ENCODE measurements at regions not wholly inside any gene's neighbourhood (a gene's known extent, or its start where the extent isn't known, plus 50 kb on each side); places are given as distances from the start of the nearest gene placed in this dataset.

DNA sequence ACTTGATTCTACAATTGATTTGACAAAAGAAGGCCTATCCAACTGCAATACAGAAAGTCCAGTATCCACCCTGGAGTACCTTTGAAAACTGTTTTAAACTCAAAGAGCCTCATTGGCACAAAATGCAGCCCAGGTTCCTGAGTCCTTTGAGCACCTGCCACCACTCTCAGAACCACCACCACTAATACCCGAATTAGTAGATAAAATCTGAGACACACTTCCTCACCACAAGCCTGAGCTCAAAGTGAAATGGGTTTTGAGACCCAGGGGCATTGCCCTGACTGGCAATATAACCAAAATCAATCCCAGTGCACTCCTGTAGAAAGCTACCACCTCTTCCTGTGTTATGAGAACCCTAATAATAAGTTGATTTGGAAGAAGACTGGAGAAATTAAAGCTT is 215.7 kb downstream of the CSNK2A3 start:
- ATAC-seq, result no peak
- Mint-ChIP-seq H3K9me3 (no peaks in the 10 kb centered on the region), H3K27me3 (ENCODE audit: low read depth) (peaks cover 5% of the 10 kb centered on the region), H3K36me3 (ENCODE audit: insufficient read depth) (no peaks in the 10 kb centered on the region), H3K4me3 (no peak overlapping the region), H3K4me1 (ENCODE audit: low read depth) (peaks cover 14% of the 10 kb centered on the region)
- DNase-seq, result no peak

DNA sequence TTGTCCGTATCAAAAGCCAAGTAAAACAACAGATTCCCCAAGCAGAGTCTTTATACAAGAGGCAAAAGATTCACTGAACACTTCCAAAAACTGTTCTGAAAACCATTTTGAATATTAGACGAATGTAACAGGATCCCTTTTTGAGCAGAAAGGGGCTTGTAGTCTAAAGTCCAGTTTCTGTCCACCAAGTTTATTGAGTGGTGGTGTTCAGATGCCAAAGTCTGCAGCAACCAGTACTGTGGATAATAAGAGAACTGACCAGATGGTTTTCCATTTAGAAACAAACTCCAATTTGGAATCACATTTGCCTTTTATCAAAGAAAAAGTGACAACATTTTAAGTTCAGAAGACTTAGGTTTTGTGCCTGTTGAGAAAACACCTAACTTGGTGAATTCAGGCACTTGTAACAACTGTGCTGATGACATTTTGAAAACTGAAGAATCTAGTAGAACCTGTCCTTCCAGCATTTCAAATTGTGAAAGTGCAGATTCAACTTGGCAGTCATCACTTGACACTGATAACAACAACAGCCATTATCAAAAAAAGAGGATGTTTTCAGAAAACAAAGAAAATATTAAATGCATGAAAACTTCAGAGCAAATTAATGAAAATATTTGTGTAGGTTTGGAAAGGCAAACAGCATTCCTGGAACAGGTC is 217.1 kb downstream of the CSNK2A3 start:
- no peak overlapping the region for H3K4me3 Mint-ChIP-seq
- no peaks in the 10 kb centered on the region for H3K36me3 Mint-ChIP-seq (ENCODE audit: insufficient read depth)
- H3K4me1 Mint-ChIP-seq (ENCODE audit: low read depth), result peaks cover 14% of the 10 kb centered on the region
- DNase-seq (no peak), ATAC-seq (no peak)
- peaks cover 9% of the 10 kb centered on the region for H3K27me3 Mint-ChIP-seq (ENCODE audit: low read depth)
- H3K9me3 Mint-ChIP-seq, result no peaks in the 10 kb centered on the region

DNA sequence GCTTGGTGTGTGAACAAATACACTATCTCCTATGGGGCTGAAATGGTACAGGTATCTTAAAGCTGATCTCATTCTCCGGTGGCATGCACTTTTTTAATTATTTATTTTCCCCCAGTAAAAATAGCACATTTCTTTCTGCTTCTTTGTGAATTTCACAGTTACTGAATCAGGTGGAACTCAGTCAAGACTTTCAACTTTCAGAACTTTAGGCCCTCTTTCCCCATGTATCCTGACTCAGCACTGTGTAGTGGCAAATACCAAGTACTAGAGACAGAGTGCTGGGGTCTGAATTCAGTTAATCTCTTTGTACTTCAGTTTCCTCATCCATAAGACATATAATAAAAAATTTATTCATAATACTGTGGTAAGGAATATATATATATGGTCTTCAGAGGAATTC is 223.9 kb downstream of the CSNK2A3 start:
- peaks cover 19% of the 10 kb centered on the region for H3K27me3 Mint-ChIP-seq (ENCODE audit: low read depth)
- DNase-seq (no peak), ATAC-seq (no peak)
- H3K36me3 Mint-ChIP-seq (ENCODE audit: insufficient read depth), result peaks cover 2% of the 10 kb centered on the region
- no peaks in the 10 kb centered on the region for H3K4me1 Mint-ChIP-seq (ENCODE audit: low read depth)
- H3K4me3 Mint-ChIP-seq, result no peak overlapping the region
- H3K9me3 Mint-ChIP-seq, result peaks cover 9% of the 10 kb centered on the region

DNA sequence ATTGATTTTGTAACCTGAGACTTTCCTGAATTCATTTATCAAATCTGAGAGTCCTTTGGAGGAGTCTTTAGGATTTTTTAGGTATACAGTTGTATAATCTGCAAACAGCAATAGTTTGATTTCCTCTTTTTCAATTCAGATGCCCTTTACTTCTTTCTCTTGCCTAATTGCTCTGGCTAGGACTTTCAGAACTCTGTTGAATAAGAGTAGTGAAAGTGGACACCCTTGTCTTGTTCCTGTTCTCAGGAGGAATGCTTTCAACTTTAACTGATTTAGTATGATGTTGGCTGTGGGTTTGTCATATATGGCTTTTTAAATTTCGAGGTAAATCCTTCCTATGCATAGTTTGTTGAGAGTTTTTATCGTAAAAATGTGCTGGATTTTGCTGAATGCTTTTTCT is 227.4 kb downstream of the CSNK2A3 start:
- Mint-ChIP-seq H3K27me3 (ENCODE audit: low read depth) (peaks cover 12% of the 10 kb centered on the region), H3K4me3 (no peak overlapping the region), H3K36me3 (ENCODE audit: insufficient read depth) (peaks cover 2% of the 10 kb centered on the region), H3K4me1 (ENCODE audit: low read depth) (no peaks in the 10 kb centered on the region), H3K9me3 (peaks cover 9% of the 10 kb centered on the region)
- DNase-seq, result no peak
- ATAC-seq, result no peak

DNA sequence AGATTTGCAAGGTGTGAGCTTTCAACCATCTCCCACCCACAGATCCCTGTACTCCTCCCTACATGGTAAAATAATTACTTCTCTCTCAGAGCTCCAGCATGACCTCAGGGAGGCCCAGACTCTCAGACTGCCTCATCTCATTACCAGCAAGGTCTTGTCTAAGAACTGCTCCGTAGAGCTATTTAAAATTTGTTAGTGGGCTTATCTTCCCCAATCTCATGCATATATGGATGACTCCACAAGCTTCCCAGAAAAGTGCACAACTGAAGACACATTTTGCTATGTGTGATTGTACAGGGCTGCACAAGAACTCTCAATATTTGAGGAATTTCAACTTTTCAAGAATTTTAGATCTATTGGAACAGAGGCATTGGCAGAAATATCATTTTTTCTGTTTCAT is 230.3 kb downstream of the CSNK2A3 start:
- Mint-ChIP-seq H3K27me3 (ENCODE audit: low read depth) (peaks cover 4% of the 10 kb centered on the region), H3K9me3 (no peaks in the 10 kb centered on the region), H3K36me3 (ENCODE audit: insufficient read depth) (no peaks in the 10 kb centered on the region), H3K4me3 (no peak overlapping the region), H3K4me1 (ENCODE audit: low read depth) (no peaks in the 10 kb centered on the region)
- ATAC-seq (no peak), DNase-seq (no peak)

DNA sequence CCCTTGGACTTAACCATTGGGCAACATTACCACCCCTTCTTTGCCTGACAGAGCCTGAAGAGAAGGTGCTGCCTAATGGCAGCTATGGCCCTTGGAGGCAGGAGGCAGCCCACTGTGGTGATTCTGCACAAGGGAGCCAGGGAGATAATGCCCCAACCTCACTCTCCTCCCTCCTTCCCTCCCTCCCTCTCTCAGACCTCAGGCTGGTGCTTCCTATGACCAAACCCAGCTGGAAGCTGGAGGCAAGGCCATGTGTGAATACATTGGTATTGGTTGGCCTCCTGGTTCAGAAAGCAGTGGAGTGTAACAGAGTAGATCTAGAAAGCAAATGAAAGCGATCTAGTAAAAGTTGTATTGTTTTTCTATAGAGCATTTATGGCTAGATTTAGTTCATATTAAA is 233.1 kb downstream of the CSNK2A3 start:
- Mint-ChIP-seq H3K4me1 (ENCODE audit: low read depth) (no peaks in the 10 kb centered on the region), H3K4me3 (no peak overlapping the region), H3K9me3 (peaks cover 4% of the 10 kb centered on the region), H3K27me3 (ENCODE audit: low read depth) (peaks cover 6% of the 10 kb centered on the region), H3K36me3 (ENCODE audit: insufficient read depth) (no peaks in the 10 kb centered on the region)
- ATAC-seq, result no peak
- DNase-seq, result no peak

DNA sequence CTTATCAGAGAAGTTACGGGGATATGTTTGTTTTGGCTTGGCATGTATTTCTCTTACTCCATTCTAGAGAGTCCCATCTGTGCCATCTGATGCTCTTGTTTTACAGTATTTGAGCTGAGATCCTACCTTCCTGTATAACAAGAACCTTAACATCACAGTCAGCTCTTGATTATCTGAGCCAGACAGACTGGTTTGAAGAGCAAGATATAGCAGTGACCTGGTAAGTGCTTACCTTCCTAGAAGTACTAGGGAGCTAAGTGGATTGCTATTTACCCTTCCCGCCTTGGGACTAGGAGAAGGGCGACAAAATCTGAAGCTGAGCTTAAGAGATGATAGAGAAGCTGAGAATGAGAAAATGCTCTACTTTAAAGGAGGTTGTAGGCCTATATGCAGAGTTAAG is 235.3 kb downstream of the CSNK2A3 start:
- no peak overlapping the region for H3K4me3 Mint-ChIP-seq
- no peak for DNase-seq
- H3K4me1 Mint-ChIP-seq (ENCODE audit: low read depth), result no peaks in the 10 kb centered on the region
- peaks cover 5% of the 10 kb centered on the region for H3K27me3 Mint-ChIP-seq (ENCODE audit: low read depth)
- H3K36me3 Mint-ChIP-seq (ENCODE audit: insufficient read depth), result no peaks in the 10 kb centered on the region
- H3K9me3 Mint-ChIP-seq, result peaks cover 10% of the 10 kb centered on the region
- ATAC-seq, result no peak

DNA sequence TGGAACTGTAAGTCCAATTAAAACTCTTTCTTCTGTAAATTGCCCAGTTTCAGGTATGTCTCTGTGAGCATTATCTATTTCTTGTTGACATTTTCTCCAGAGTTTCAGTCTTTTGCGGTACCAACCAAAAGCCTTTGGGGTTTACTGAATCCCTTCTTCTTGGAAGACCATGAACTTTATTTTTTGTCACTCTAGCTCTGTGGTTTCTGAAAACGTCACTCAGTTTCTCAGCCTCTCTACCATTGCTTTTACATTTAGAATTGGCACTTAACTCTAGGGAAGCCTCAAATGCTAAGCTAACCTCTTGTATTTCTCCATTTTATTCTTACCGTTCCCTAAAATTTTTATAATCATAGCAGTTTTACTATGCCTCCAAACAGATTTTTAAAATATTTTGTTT is 237.6 kb downstream of the CSNK2A3 start:
- peaks cover 4% of the 10 kb centered on the region for H3K27me3 Mint-ChIP-seq (ENCODE audit: low read depth)
- DNase-seq, result no peak
- ATAC-seq, result no peak
- no peaks in the 10 kb centered on the region for H3K4me1 Mint-ChIP-seq (ENCODE audit: low read depth)
- peaks cover 10% of the 10 kb centered on the region for H3K9me3 Mint-ChIP-seq
- no peaks in the 10 kb centered on the region for H3K36me3 Mint-ChIP-seq (ENCODE audit: insufficient read depth)
- H3K4me3 Mint-ChIP-seq, result no peak overlapping the region

DNA sequence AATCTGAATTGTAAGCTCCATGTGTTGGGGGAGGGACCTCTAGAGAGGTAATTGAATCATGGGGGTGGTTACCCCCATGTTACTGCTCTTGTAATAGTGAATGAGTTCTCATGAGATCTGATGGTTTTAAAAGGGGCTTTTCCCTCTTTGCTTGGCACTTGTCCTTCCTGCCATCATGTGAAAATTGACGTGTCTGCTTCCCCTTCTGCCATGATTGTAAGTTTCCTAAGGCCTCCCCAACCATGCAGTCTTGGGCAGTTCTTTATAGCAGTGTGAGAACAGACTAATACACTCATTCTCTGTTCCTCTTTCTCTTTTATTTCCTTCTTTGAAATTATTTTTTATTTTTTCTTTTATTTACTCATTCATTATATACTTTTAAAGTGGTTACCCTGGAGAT is 239.4 kb downstream of the CSNK2A3 start:
- ATAC-seq, result no peak
- no peak for DNase-seq
- Mint-ChIP-seq H3K27me3 (ENCODE audit: low read depth) (peaks cover 4% of the 10 kb centered on the region), H3K9me3 (peaks cover 10% of the 10 kb centered on the region), H3K36me3 (ENCODE audit: insufficient read depth) (no peaks in the 10 kb centered on the region), H3K4me1 (ENCODE audit: low read depth) (no peaks in the 10 kb centered on the region), H3K4me3 (no peak overlapping the region)

DNA sequence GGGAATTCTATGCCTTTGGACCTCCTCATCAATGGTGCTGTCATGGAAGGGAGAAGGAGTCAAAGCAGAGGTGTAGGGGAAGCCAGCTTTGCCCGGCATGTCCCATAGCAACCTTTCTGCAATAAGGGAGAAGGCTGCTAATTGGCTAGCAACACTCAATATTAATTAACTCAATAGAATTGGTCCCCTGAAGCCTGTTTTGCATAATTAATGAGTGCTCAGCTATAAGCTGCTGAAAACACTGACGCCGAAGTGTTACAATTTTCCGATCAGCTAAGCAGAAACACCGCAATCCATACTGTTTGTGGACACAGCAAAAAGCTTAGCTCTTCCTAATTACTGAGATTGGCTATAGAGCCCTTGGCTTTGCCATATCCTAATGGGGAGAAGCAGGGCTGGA is 245.0 kb downstream of the CSNK2A3 start:
- Mint-ChIP-seq H3K27me3 (ENCODE audit: low read depth) (peaks cover 2% of the 10 kb centered on the region), H3K4me3 (no peak overlapping the region), H3K36me3 (ENCODE audit: insufficient read depth) (no peaks in the 10 kb centered on the region), H3K9me3 (no peaks in the 10 kb centered on the region), H3K4me1 (ENCODE audit: low read depth) (no peaks in the 10 kb centered on the region)
- DNase-seq (no peak), ATAC-seq (no peak)

DNA sequence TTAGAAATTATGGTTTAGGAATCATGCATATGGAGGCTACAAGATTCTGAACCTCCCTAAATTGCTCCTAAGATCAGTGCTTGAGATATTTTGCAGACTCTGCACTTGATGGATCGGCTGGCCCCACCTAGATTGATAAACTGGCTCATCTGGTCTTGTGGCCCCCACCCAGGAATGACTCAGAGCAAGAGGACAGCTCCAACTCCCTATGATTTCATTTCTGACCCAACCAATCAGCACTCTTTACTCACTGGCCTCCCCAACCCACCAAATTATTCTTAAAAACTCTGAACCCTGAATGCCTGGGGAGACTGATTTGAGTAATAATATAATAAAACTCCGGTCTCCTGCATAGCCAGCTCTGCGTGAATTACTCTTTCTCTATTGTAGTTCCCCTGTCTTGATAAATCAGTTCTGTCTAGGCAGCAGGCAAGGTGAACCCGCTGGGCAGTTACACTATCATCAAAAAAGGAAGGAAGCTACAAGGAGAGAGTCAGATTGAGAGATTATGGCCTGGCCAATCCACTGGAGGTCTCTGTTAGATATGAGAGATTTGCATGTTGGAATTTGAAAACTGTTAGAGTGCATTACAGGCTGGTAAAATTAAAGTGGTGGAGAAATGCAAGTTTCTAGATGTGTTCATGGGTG is 245.8 kb downstream of the CSNK2A3 start:
- DNase-seq (no peak), ATAC-seq (no peak)
- Mint-ChIP-seq H3K27me3 (ENCODE audit: low read depth) (peaks cover 2% of the 10 kb centered on the region), H3K4me3 (no peak overlapping the region), H3K4me1 (ENCODE audit: low read depth) (no peaks in the 10 kb centered on the region), H3K9me3 (peaks cover 2% of the 10 kb centered on the region), H3K36me3 (ENCODE audit: insufficient read depth) (no peaks in the 10 kb centered on the region)

DNA sequence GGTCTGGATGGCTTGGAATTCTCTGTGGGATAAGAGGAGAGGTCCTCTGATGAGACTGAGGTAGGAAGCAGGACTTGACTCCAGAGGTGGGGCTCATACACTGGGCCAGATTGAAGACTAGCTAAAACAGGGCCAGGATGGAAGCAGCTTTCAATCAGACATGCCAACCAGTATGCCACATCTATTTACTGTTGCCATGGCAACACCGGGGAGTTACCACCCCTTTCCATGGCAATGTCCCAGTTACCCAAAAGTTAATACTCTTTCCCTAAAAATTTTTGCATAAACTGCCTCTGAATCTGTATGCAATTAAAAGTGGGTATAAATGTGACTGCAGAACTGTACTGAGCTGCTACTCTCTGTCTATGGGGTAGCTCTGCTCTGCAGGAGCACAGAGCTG is 247.5 kb upstream of the ZBED5 start:
- no peak overlapping the region for H3K4me3 Mint-ChIP-seq
- ATAC-seq (no peak), DNase-seq (no peak)
- no peaks in the 10 kb centered on the region for H3K4me1 Mint-ChIP-seq (ENCODE audit: low read depth)
- H3K36me3 Mint-ChIP-seq (ENCODE audit: insufficient read depth), result no peaks in the 10 kb centered on the region
- peaks cover 3% of the 10 kb centered on the region for H3K9me3 Mint-ChIP-seq
- H3K27me3 Mint-ChIP-seq (ENCODE audit: low read depth), result peaks cover 2% of the 10 kb centered on the region

DNA sequence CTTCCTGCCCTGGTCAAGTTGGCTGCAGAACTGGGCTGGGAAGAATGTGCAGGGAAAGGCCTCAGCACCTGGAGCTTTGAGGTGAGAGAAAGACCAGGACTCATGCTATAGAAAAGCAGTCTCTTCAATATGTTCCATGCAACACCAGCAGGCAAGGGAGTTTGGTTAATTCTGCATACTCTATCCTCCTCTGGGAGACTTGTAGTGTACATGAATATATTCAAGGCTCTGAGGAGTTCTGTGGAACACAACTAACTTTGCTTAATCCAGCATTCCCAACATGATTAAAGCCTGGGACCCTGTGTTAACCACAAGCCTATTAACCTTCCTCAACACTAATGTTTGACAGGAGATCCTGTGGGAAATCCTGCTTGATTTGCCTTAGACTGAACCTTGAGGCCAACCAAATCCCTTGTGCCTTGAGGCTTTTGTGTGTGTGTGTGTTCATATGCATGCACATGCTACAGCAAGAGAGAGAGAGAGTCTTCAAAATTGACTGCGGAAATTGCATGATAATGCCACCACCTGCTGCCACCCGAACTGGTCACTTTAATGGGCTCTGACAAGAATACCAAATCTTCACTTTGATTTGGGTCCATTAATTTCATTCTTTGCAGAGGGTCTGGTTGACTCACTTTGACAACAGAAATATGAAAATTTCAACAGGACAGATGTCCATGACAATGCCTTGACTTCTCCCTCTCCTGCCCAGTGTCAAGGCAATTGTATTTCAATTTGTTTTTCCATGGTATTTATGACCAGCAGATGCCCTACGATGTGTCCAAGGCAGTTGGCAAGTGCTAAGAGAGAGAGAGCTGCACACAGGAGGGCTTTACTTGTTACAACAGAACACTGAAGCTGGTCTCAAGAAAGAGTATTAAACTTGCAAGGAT is 238.2 kb upstream of the ZBED5 start:
- Mint-ChIP-seq H3K4me1 (ENCODE audit: low read depth) (no peaks in the 10 kb centered on the region), H3K36me3 (ENCODE audit: insufficient read depth) (no peaks in the 10 kb centered on the region), H3K9me3 (no peaks in the 10 kb centered on the region), H3K4me3 (no peak overlapping the region), H3K27me3 (ENCODE audit: low read depth) (no peaks in the 10 kb centered on the region)
- DNase-seq (no peak), ATAC-seq (no peak)

DNA sequence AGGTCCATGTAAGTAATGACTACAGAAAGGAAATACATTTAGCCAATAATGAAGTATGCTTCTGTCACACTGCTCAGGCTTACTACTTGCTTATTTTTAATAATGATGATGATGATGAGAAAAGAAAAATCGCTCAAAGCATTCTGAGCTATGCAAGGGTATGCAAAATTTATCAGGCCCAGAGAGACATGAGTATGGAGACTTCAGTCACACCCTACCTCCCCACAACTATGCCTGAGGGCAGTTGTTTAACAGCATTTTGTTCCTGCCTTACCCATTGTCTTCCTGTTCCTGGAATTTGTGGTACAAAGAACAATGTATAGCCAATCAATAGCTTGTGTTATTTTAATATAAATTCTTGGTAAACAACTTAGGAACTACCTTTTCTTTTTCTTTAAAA is 232.6 kb upstream of the ZBED5 start:
- ATAC-seq (no peak), DNase-seq (no peak)
- peaks cover 6% of the 10 kb centered on the region for H3K9me3 Mint-ChIP-seq
- no peaks in the 10 kb centered on the region for H3K36me3 Mint-ChIP-seq (ENCODE audit: insufficient read depth)
- H3K27me3 Mint-ChIP-seq (ENCODE audit: low read depth), result no peaks in the 10 kb centered on the region
- no peaks in the 10 kb centered on the region for H3K4me1 Mint-ChIP-seq (ENCODE audit: low read depth)
- H3K4me3 Mint-ChIP-seq, result no peak overlapping the region

DNA sequence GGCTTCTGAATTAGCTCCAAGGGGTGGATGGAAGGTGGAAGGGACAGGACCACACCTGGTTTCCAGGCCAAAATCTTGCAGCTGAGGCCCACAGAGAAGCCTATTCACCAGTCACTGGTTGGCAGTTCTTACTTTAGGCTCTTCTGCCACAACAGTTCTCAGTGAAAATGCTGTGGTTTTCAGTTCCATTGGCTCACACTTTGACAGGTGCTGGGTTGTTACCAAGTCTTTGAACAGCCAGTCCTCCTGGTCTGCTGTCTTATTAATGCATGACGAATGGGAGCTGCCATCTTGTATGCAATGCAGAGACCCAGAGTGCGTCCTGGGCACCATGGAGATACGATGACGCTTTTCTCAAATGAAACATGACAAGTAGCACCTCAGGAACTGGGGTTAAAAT is 232.0 kb upstream of the ZBED5 start:
- DNase-seq (no peak), ATAC-seq (no peak)
- H3K9me3 Mint-ChIP-seq, result peaks cover 6% of the 10 kb centered on the region
- H3K4me1 Mint-ChIP-seq (ENCODE audit: low read depth), result no peaks in the 10 kb centered on the region
- H3K27me3 Mint-ChIP-seq (ENCODE audit: low read depth), result peaks cover under 1% of the 10 kb centered on the region
- H3K36me3 Mint-ChIP-seq (ENCODE audit: insufficient read depth), result no peaks in the 10 kb centered on the region
- H3K4me3 Mint-ChIP-seq, result no peak overlapping the region
